Panc1 (cell line): ENCODE measurements at regions not wholly inside any gene's neighbourhood (a gene's known extent, or its start where the extent isn't known, plus 50 kb on each side); places are given as distances from the start of the nearest gene placed in this dataset.

Source experiments
- CTCF ChIP-seq: fragments of 450-650 bp; IDR thresholded peaks from 2 replicates; pipeline ENCODE4 v1.5.1; 2017; ENCODE audit warnings: mild to moderate bottlenecking
- REST ChIP-seq, 2 experiments: IDR thresholded peaks; 2 replicates each; pipeline ENCODE4 v1.6.1; 2011 to 2012; ENCODE audit warnings: low read depth in 2 of 2, control low read depth in 1 of 2, low read length in 1 of 2, mild to moderate bottlenecking in 1 of 2, moderate library complexity in 1 of 2; ENCODE audit not compliant: insufficient read depth in 1 of 2

GRCh38 chr3:82067420-82067819 is 306.0 kb upstream of the GBE1 start:
- TF ChIP-seq CTCF (no peak), REST (IDR thresholded peaks at IDR 0.05; ENCODE audit: insufficient read depth in 1 of 2, low read depth in 2 of 2, low read length in 1 of 2) (no peak)
